Cardiac fibroblast (primary cell): ENCODE measurements at regions not wholly inside any gene's neighbourhood (a gene's known extent, or its start where the extent isn't known, plus 50 kb on each side); places are given as distances from the start of the nearest gene placed in this dataset.

Experiments used
- DNase-seq, 2 donors: peaks; one replicate each; pipeline versions ENCODE4 v3.0.0 to v3.0.0-alpha.2; 2010; ENCODE audit warnings: low read depth in 2 of 2
- H3K4me3 ChIP-seq, 2 donors: replicated peaks in 1 of 2; 1 replicate in 1 of 2; 2 replicates in 1 of 2; pipeline ENCODE4 v1.5.1; 2011; ENCODE audit warnings: low read depth in 2 of 2, low read length in 2 of 2, mild to moderate bottlenecking in 2 of 2, moderate library complexity in 1 of 2
- TF ChIP-seq, protein P1 (sequence below): IDR thresholded peaks from one replicate; pipeline ENCODE4 v1.5.1; 2011; ENCODE audit warnings: low read depth, mild to moderate bottlenecking, low read length, inconsistent platforms

GRCh38 chr4:152258804-152259708, 276.8 kb downstream of the FBXW7 start:
- TF ChIP-seq, protein P1, sequence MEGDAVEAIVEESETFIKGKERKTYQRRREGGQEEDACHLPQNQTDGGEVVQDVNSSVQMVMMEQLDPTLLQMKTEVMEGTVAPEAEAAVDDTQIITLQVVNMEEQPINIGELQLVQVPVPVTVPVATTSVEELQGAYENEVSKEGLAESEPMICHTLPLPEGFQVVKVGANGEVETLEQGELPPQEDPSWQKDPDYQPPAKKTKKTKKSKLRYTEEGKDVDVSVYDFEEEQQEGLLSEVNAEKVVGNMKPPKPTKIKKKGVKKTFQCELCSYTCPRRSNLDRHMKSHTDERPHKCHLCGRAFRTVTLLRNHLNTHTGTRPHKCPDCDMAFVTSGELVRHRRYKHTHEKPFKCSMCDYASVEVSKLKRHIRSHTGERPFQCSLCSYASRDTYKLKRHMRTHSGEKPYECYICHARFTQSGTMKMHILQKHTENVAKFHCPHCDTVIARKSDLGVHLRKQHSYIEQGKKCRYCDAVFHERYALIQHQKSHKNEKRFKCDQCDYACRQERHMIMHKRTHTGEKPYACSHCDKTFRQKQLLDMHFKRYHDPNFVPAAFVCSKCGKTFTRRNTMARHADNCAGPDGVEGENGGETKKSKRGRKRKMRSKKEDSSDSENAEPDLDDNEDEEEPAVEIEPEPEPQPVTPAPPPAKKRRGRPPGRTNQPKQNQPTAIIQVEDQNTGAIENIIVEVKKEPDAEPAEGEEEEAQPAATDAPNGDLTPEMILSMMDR, result no peak
- no peak overlapping the region for H3K4me3 ChIP-seq
- DNase-seq, result peak; percentile 50 to 87

DNA sequence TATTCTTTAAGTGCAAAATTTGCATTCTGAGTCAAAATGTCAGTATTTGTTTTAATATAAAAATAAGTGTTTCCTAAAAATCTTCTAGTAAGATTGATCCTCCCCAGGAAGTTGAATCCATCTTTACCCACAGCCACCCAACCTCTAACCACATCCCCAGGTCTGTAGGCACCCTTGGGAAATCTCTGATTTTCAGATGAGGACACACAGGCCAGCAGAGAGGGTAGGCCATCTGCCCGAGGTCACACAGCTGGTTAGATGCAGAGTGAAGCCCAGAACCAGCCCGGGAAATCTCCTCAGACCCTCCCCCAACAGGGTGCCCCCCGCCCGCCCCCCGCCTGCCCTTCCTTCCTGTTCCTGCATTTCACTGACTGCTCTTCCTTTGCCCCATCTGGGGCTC, 277.5 kb downstream of the FBXW7 start:
- no peak for DNase-seq
- TF ChIP-seq, protein P1, result no peak

DNA sequence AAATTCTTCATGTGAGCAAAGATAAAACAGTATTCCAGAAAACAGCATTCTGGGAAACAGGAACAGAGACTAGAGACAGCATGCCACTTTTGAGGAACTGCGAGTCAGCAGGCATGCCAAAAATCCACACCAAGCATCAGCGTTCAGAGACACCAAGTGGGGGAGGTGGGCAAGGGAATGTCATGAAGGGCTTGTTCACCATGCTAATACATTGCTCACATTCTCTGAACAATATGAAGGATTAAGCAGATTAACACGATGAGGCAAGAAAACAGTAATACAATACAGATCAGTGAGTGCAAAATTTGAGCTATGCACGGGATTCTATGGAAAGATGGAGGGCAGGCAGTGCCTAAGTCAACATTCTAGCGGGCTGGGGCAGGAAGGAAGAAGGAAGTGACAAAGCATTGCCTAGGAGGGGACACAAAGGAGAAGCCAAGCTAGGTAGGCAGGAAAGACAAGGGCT, 278.3 kb downstream of the FBXW7 start:
- DNase-seq, result peak; percentile 29 to 35
- H3K4me3 ChIP-seq, result no peak overlapping the region
- TF ChIP-seq, protein P1, result no peak

More for the DNA sequence above, 277.5 kb downstream of the FBXW7 start:
- H3K4me3 ChIP-seq, result no peak overlapping the region

DNA sequence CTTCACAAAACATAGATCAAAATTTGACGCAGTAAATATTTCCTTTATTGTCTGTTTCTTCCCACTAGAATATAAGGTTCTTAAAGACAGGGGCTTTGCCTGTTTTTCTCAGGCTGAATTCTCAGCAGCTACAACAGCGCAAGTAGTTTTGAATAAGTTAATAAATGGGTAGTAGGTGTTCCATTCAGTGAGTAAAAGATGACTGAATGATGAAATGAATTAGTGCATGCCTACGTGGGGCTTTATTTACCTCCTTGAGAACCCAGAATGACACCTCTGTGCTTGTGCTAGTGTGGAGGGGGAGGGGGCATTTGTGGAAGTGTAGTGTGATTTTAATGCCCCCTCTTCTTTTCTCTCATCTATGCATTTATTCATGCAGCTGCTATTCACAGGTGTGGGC, 278.9 kb downstream of the FBXW7 start:
- TF ChIP-seq, protein P1, result no peak
- H3K4me3 ChIP-seq, result no peak overlapping the region
- no peak for DNase-seq

- peak in 1 of 2 donors; percentile 52 for DNase-seq
- TF ChIP-seq, protein P1, result no peak
- H3K4me3 ChIP-seq, result no peak overlapping the region
These were observed 280.5 kb downstream of the FBXW7 start for GRCh38 chr4:152255437-152255836.

DNA sequence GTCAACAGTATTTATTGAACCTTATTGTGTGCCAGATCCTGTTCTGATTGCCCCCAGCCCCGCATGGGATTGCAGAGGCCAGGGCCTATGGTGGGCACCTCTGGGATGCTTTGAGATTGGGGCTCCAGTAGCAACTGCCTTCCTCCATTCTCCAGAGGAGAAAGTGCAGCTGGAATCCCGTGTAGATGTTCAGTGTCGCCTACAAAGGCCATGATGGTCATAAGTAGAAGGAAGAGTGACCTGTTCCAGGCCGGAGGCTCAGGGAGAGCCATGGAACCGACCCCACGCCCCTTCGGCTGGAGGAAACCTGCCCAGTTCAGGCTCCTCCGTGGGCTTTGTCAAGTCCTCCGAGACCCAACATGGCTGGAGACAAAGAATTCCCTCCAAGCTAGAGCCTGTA, 287.5 kb downstream of the FBXW7 start:
- H3K4me3 ChIP-seq, result no peak overlapping the region
- DNase-seq, result no peak
- TF ChIP-seq, protein P1, result no peak
